ENCODE measurements at regions not wholly inside any gene's neighbourhood (a gene's known extent, or its start where the extent isn't known, plus 50 kb on each side); places are given as distances from the start of the nearest gene placed in this dataset.

DNA sequence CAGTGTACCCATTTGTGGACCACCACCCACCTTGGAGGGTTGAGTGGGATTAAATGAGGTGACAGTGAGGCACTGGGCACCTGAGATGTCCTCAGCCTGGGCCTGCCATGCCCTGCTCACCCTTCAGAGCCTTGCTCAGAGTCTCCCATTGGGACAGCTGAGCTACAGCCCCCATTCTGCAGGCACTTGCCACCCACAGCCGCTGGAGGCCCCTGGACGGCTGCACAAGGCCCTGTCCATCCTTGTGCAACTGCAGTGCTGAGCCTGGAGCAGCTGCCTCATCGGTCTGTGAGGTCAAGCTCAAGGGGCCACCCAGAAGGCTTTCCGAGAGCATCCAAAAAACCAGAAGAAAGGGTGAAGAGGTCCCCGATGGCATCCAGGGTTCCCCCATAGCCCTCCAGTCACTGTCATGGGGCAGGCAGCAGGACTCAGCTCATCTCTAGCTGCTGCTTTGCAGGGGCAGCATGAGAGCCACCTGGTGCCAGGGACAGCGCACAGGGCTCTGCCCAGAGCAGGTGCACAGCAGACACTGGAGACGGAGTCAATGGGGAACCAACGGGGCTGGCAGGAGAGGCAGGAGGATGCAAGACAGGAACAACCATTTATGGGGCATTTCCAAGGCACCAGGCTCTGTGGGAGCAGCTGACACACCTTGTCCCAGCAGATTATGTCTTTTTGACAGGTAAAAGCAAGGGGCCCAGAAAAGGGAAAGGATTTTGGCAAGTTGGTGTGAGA is 84.6 kb downstream of the ARL6IP4 start:
- no peak for DNase-seq
- in situ Hi-C loops (cut with HindIII; ENCODE audit: low pct_ligation_motif_present, low pct_unique_long_range_greater_than_20kb, low sequenced_read_pairs) = no loop called here

DNA sequence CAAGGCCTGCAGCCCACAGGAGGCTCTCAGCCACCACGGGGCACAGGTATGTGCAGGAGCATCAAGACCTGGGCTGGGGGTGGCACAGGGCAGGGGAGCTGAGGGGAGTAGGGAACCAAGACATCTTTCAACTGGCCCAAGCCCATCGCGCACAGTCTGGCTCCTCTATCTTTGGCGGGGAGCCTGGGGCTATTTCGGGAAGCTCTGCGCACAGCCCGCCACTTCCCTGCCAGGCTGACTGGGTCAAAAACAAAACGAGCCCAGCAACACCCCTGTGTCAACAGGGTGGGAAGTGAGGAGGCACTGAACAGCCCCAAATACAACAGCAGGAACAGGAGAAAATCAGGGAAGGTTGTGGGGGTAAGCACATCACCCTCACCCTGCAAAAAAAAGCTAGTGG is 83.9 kb downstream of the ARL6IP4 start:
- DNase-seq = no peak
- in situ Hi-C loops (cut with HindIII; ENCODE audit: low pct_ligation_motif_present, low pct_unique_long_range_greater_than_20kb, low sequenced_read_pairs) = no loop called here

DNA sequence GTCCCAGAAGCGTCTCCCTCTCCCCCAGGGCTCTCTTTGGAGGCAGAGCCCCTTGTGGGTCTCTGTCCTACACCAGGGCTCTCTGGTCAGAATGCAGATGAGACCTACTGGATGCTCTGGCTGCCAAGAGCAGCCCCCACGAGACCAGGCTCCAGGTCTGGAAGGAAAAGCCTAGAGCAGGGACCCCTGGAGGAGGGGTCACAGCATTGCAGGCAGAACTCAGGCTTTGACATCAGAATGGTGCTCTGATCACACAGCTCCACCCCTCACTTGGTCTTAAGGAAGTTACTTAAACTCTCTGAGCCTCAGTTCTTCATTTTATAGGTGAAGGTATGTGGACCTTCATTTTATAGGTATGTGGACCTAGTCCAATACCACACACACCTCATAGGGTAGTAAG is 83.1 kb downstream of the ARL6IP4 start:
- in situ Hi-C loops (cut with HindIII; ENCODE audit: low pct_ligation_motif_present, low pct_unique_long_range_greater_than_20kb, low sequenced_read_pairs) = no loop called here
- DNase-seq = peak; percentile 58

DNA sequence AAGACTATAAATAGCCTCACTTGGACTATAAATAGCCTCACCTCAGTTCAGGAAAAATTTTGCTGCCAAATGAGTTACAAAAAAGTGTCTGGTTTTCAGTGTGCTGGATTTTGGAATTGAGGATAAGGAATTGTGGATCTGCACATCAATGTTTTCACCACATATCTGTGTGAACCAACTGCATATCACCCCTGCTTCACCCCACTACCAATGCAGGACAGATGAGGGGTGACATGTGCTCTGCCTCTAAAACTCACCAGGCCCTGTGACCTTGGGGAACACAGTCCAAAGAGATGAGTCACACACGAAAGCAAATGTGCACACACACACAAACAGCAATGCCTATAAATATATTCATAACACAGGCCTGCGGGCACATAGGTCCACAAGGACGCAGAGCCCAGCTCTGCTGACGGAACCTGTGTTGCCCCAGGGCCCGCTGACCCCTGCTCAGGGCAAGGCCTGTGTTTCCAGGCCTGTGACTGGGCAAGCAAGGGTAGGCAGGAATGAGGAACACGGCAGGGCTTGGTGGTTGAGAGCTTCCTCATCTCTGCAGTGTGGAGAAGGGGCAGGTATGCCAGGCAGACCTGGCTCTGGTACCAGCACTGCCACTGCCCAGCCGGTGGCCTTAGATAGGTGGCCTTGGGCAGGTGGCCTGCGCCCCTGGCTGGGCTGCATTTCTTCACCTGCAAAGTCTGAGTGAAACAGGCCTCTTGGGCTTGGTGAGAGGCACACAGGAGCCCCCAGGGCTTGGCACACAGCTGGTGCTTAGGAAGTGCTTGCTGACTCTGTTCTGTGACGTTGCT is 82.4 kb downstream of the ARL6IP4 start:
- peak; percentile 68 for DNase-seq
- in situ Hi-C loops (cut with HindIII; ENCODE audit: low pct_ligation_motif_present, low pct_unique_long_range_greater_than_20kb, low sequenced_read_pairs) = no loop called here

DNA sequence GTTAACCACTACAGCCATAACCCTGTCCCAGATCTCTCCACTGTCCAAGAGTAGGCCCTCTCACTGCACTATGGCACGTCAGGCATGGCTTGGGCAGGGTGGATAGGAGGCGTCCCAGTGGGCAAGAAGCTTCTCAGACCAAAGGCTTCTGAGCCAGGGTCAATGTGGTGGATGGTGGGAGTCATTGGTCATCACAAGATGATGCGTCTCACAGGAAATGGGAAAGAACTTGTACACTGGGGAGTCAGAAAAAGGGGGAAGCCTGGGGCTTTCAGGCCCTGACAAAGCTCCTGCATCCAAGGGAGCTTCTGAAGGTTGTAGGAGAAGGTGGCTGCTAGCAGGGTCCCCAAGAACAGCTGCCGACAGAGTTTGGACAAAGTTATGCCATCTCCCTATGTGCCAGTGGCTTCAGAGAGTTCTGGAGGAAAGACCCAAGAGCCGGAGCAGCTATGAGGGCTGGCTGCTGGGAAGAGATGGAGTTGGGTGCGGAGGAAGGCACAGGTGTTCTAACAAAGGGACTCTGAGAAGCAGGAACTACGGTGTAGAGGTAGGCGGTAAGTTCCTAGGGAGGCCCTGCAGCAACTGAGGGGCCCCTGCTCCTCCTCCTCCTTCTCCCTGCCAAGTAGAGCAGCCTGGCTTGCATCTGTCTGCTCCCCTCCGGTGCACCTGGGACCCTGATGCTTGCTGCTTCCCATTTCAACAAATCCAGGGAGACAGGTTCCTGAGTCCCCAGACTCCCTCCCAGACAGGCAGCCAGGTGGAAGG is 81.1 kb downstream of the ARL6IP4 start:
- in situ Hi-C loops (cut with HindIII; ENCODE audit: low pct_ligation_motif_present, low pct_unique_long_range_greater_than_20kb, low sequenced_read_pairs) = no loop called here
- no peak for DNase-seq

DNA sequence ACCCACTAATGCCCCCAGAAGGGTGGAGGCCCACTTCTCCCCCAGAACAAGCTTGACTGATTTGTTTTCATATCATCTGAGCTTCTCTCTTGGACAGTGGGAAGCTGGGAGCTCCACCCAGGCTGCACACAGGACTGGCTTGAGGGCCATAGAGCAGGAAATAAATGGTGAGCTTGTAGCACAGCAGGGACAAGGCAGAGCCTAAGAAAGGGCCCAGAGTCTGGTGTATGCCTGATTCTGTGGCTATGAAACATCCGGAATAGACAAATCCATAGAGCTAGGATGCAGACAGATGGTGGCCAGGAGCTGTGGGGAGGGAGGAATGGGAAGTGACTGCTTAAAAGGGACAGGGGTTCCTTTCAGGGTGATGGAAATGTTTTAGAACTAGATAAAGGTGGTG is 79.0 kb downstream of the ARL6IP4 start:
- in situ Hi-C loops (cut with HindIII; ENCODE audit: low pct_ligation_motif_present, low pct_unique_long_range_greater_than_20kb, low sequenced_read_pairs) = no loop called here
- no peak for DNase-seq

DNA sequence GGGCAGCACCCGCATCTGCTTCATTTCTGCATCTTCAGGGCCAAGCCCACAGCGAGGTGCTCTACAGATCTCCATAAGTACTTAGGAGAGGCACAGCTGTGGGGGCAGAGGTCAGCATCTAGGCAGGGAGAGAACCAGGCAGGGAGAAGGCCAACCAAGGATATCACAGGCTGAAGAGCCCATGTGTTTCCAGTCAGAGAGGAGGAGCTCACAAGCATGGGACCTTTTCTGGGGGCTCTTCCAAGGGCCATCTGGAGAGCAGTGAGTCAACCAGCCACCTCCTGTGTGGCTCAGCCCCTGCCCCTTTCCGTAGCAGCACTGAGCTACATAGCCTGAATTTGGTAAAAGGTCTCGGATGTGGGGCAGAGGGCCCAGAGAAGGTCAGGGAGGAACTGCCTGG is 78.5 kb downstream of the ARL6IP4 start:
- no peak for DNase-seq
- in situ Hi-C loops (cut with HindIII; ENCODE audit: low pct_ligation_motif_present, low pct_unique_long_range_greater_than_20kb, low sequenced_read_pairs) = no loop called here

DNA sequence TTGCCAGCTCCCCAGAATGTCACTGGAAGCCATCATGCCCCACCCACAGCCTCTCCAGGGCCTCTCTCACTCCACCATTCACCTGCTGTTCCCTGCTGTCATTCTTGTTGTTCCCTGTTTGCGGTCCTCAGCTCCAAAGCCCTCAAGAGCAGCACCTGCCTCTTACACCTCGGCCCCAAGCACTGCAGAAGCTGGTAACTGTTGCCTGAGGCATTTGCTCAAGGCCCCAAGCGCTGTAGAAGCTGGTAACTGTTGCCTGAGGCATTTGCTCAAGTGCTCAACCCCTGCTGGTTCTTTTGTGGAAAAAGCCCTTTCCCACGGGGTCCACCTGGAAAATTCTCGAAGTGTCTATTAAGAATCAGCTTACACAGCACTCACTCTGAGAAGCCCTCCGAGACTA is 78.0 kb downstream of the ARL6IP4 start:
- in situ Hi-C loops (cut with HindIII; ENCODE audit: low pct_ligation_motif_present, low pct_unique_long_range_greater_than_20kb, low sequenced_read_pairs) = no loop called here
- no peak for DNase-seq

DNA sequence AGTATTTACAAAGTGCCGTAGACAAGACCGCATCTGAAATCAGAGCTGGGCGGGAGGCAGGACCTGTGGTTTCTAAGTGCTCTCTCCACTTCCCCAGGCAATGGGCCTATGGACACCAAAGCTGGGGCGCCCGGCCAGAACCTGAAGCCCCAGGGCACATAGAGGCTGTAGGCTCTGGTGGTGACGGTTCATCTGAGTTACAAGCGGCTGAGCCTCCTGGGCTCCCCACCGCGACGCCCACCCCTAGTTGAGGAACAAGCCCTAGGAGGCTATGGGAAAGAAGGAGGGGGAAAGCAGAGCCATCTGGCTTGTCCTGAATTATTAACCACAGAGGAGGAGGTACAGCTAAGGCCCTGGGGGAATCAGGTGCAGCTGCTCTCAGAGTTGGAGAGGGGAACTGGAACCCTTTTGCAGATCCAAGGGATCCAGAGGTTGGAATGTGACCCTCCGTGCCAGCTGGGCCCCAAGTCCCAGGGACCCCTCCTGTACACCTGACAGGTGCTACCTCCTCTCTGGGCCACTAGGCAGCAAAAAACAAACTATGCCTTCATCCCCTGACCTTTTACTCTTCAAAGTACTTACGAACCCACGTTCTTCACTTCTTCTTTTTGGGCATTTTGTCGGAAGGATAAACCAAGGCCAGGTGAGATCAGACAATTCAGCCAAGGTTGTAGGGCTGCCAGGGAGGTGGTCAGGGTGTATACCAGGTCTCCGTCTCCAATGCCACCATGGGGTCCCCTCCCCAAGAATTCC is 77.2 kb downstream of the ARL6IP4 start:
- in situ Hi-C loops (cut with HindIII; ENCODE audit: low pct_ligation_motif_present, low pct_unique_long_range_greater_than_20kb, low sequenced_read_pairs) = no loop called here
- DNase-seq = no peak

DNA sequence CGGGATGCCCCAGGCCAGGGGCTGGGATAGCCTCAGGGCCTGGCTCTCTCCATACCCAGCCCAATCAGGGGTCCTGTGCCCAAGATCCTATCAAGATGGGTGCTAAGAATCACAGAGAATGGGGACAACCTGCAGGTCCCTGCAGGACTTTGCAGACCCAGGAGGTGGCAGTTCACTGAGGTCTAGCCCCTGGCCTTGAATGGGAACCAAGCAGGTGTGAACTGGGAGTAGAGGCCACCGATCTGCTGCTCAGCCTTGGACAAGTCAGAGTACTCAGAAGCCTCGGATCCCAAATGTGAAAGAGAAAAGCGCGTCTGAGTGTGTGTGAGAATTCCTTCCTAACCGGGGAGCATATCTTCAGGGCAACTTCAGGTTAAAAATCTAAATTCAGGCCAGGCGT is 76.2 kb downstream of the ARL6IP4 start:
- DNase-seq = no peak
- in situ Hi-C loops (cut with HindIII; ENCODE audit: low pct_ligation_motif_present, low pct_unique_long_range_greater_than_20kb, low sequenced_read_pairs) = no loop called here

DNA sequence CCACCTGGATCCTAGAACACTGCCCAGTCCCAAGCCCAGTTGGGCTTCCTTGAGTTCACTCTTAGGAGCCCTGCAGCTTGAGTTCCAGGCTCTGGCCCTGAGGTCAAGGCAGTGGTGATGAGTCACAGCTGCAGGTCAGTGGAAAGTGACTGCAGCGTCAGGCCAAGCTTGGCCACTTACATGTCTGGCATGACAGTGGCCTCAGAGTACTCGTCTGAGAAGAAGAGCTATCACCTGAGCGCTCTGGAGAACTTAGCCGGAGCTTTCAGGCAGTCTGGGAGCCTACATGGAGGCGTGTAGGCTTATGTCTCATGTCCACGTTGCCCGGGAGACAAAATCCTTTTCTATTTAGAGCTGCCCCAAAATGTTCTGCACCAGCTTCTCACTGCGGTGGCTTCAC is 75.6 kb downstream of the ARL6IP4 start:
- peak; percentile 52 for DNase-seq
- in situ Hi-C loops (cut with HindIII; ENCODE audit: low pct_ligation_motif_present, low pct_unique_long_range_greater_than_20kb, low sequenced_read_pairs) = no loop called here

DNA sequence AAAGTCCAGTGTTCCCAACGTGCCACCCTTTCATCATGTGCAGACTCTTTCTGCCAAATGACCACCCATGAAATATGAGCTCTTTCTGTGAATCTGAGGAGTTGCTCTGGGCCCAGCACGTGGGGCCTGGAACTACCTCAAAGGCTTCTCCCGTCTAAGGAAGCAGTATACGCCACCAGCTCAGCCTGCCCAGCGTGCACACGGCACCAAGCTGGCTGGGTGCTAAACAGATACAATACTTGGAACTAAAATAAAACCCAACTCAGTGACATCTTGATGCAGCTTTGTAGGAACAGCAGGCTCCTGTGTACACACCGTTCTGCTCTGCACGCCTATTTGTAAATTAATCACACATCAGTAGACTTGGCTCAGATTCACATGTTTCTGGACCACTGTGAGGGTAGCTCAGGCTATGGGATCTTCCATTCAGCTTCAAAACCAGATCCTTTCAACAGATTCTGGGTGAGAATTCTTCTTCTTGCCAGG is 74.8 kb downstream of the ARL6IP4 start:
- in situ Hi-C loops (cut with HindIII; ENCODE audit: low pct_ligation_motif_present, low pct_unique_long_range_greater_than_20kb, low sequenced_read_pairs) = no loop called here
- DNase-seq = no peak

DNA sequence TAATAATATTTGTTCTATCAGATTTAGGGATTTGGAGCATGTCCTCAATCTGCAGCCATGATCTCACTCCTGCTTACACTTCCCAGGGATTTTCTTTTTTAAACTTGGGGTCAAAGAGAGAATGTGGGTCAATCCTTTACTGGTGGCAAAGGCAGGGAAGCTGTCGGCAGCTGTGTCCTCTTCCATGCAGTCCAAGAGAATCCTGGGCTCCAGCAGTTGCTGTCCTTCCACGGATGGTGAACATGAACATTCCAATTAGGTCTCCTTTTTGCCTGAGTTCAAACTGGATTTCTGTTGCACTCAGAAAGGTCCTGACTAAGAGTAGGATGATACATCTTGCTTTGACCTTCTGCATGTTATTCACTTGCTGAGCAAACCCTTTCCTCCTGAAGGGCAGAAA is 73.9 kb downstream of the ARL6IP4 start:
- DNase-seq = no peak
- in situ Hi-C loops (cut with HindIII; ENCODE audit: low pct_ligation_motif_present, low pct_unique_long_range_greater_than_20kb, low sequenced_read_pairs) = no loop called here

DNA sequence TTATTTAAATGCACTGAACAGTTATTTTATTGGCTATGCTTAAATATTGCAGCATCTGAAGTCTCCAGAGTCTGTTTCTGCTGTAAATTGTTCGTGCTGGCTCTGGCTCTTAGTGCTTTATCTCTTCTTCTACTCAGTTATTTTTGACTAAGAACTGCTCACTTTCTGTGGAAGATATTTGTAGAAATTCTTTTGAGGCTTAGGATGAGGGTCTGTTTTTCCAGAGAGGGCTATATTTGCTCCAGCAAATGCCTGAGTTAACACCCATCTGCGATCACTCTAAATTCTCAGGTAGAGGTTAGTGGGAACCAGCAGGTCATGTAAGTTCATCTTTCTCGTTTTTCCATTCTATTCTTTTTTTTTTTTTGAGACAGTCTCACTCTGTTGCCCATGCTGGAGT is 71.1 kb downstream of the ARL6IP4 start:
- in situ Hi-C loops (cut with HindIII; ENCODE audit: low pct_ligation_motif_present, low pct_unique_long_range_greater_than_20kb, low sequenced_read_pairs) = no loop called here

DNA sequence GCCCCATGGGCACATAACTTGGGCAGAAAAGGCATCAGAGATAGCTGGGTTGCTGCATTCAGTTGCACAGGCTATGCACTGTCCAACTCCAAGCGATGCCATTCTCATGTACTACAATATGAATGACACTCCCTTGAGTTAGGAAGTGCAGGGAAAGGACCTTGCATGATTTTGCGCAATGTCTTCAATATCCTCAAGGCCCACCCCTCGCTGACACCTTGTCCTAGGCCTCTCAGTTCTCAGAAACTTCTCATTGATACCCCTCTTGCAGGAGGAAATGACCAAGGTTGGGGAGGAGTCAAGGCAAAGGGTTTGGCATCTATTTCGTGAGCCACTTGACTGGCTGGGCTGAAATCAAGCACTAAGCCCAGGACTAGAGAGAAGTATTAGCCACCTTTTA is 70.4 kb downstream of the ARL6IP4 start:
- in situ Hi-C loops (cut with HindIII; ENCODE audit: low pct_ligation_motif_present, low pct_unique_long_range_greater_than_20kb, low sequenced_read_pairs) = no loop called here
- DNase-seq = no peak

More for the DNA sequence above, 71.1 kb downstream of the ARL6IP4 start:
- DNase-seq = no peak

DNA sequence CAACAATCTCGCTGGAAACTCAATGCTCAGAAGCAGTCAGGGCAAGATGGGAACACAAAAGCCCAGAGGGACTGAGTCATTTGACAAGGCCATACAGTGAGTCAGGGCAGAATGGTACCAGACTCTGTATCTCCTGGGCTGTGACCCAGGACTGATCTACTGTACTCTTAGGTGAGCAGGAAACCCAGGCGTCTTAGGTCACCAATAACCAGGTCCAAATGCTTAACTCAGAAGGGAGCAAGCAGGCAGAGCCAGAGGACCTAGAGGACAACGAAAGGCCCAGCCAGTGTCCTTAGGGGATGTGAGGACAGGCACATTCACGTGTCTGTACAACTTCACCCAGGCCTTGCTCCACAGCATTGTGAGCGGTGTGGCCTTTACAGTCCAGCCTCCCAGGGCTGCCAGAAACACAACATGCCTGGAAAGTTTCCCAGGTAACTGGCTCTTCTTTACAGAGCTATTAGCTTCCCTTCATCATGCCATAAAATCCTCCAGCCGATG is 69.9 kb downstream of the ARL6IP4 start:
- in situ Hi-C loops (cut with HindIII; ENCODE audit: low pct_ligation_motif_present, low pct_unique_long_range_greater_than_20kb, low sequenced_read_pairs) = no loop called here
- DNase-seq = no peak

DNA sequence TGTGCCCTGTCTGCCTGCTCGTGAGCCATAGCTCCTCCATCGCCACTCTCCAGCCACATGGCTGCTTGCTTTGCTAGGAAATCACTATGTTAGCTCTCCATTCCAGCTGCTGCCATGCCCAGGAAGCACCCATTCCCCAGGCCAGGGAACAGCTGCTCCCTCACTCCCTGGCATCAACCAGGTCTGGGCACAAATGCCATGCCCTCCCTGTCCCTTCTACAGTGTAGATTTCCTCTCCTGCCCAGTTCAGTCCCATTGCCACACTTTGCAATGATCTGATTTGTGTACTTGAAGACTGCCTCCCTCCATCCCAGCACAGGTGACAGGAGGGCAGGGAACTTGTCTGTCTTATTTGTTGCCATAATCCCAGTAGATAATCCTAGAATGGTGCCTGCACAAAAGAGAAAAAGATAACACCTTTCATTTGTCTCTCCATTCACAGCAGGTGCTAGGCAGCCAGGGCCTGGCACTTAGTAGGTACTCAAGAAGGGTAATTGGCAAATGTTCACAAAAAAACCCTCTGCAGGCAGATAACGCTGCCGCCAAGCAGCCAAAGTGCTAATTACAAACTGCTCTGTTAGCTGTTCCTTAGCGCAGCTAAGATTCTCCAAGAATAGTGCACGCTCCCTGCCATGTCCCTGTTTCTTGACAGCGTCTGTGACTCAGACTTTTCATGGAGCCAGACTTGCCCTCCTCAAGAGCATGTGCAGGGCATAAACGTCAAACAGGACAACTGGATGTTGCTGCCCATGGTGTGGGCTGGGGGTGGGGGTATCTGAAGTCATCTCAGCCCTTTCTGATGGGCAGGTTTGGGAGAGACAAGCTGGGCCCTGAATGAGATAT is 69.1 kb downstream of the ARL6IP4 start:
- in situ Hi-C loops (cut with HindIII; ENCODE audit: low pct_ligation_motif_present, low pct_unique_long_range_greater_than_20kb, low sequenced_read_pairs) = loop anchor here (25.0 kb wide), 1 partner anchor 188 kb away; the partner anchor contains the start of genes MPHOSPH9 and MTRFR

More for the DNA sequence above, 69.1 kb downstream of the ARL6IP4 start:
- DNase-seq = no peak
